ENCODE measurements at regions not wholly inside any gene's neighbourhood (a gene's known extent, or its start where the extent isn't known, plus 50 kb on each side); places are given as distances from the start of the nearest gene placed in this dataset.

DNA sequence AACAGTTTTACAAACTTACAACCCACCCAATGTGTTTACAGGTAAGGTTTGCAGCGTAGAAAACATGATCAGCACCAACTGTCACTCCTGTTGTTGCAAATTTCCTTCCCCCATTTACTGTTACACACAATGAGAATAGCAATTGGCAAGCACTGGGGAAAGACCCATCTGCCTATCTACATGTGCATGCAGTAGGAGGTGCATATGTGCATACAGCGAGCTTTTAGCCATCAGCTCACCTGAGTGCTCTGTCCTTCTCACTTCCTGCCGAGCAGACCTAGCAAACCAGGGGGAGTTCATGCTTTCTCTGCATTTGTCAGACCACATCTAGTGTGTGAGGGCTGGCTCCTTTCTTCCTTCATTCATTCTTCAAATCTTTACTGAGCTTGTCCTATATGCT, 49.9 kb upstream of the ARL4C start:
- H3K79me2 ChIP-seq (ENCODE audit: insufficient read depth, low read length): no peaks in the 10 kb centered on the region
- H3K36me3 ChIP-seq (ENCODE audit: insufficient read depth, low read length): no peaks in the 10 kb centered on the region
- no peak overlapping the region for H3K4me3 ChIP-seq (ENCODE audit: low read depth in 1 of 2, low read length in 2 of 2)
- no peak overlapping the region for H3K27ac ChIP-seq (ENCODE audit: low read length)
- peaks cover 7% of the 10 kb centered on the region; the same call in 1 of the 2 replicates for H3K4me1 ChIP-seq (ENCODE audit: insufficient read depth, low read length)
- H3K9ac ChIP-seq (ENCODE audit: low read depth, low read length): no peak overlapping the region
- DNase-seq (no peak), ATAC-seq (ENCODE audit: insufficient read depth, low read depth) (no peak)
- H3K9me3 ChIP-seq (ENCODE audit: insufficient read depth, low read length, severe bottlenecking): no peaks in the 10 kb centered on the region
- no peaks in the 10 kb centered on the region for H4K20me1 ChIP-seq (ENCODE audit: insufficient read depth, low read length)
- no peak overlapping the region for H2AFZ ChIP-seq (ENCODE audit: low read depth, low read length)
- TF ChIP-seq, protein P1, sequence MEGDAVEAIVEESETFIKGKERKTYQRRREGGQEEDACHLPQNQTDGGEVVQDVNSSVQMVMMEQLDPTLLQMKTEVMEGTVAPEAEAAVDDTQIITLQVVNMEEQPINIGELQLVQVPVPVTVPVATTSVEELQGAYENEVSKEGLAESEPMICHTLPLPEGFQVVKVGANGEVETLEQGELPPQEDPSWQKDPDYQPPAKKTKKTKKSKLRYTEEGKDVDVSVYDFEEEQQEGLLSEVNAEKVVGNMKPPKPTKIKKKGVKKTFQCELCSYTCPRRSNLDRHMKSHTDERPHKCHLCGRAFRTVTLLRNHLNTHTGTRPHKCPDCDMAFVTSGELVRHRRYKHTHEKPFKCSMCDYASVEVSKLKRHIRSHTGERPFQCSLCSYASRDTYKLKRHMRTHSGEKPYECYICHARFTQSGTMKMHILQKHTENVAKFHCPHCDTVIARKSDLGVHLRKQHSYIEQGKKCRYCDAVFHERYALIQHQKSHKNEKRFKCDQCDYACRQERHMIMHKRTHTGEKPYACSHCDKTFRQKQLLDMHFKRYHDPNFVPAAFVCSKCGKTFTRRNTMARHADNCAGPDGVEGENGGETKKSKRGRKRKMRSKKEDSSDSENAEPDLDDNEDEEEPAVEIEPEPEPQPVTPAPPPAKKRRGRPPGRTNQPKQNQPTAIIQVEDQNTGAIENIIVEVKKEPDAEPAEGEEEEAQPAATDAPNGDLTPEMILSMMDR (IDR thresholded peaks at IDR 0.05; ENCODE audit: borderline replicate concordance, extremely low read depth, low read length, poor library complexity, severe bottlenecking): no peak
- TF ChIP-seq EZH2 (IDR thresholded peaks at IDR 0.05; ENCODE audit: borderline replicate concordance, low read depth, low read length, severe bottlenecking): no peak
- H3K4me2 ChIP-seq (ENCODE audit: insufficient read depth, low read length): no peak overlapping the region
- H3K27me3 ChIP-seq (ENCODE audit: insufficient read depth, low read length, poor library complexity): peaks cover 6% of the 10 kb centered on the region

All from DND-41 (cell line).